DMS 273 (cell line): ENCODE measurements at regions not wholly inside any gene's neighbourhood (a gene's known extent, or its start where the extent isn't known, plus 50 kb on each side); places are given as distances from the start of the nearest gene placed in this dataset.
"Not testable (repeated sequence)": the region's sequence is repeated elsewhere in the genome, so short reads cannot be mapped to it uniquely, and the experiment has no call there.

Experiments used
- DNase-seq: peaks from one replicate; lab custom pipeline; 2025; ENCODE audit not compliant: unreplicated experiment; lab: John Stamatoyannopoulos, UW

- no peak for DNase-seq
Measured at GRCh38 chr18:71130351-71130750, 841.5 kb downstream of the SOCS6 start.

DNA sequence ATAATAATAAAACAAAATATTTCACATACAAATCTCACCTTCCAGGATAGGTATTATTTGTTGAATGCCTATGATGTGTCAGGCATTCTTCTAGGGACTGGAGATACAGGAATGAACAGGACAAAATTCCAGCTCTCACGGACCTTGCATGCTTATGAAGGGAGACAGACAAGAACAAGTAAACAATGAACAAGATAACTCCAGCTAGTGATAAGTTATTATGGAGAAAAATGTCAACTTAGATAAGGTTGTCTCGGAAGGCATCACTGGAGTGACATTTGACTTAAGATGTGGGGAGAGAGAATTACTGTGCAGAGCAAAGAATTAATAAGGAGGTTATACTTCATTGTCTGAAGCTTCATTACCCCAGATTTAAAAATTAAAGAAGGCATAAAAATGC, 836.7 kb downstream of the SOCS6 start:
- no peak for DNase-seq

- DNase-seq, result no peak
Measured at GRCh38 chr18:71116535-71116934, 827.7 kb downstream of the SOCS6 start.

- DNase-seq, result no peak
Measured at GRCh38 chr18:71115261-71115660, 826.4 kb downstream of the SOCS6 start.

GRCh38 chr18:71114550-71115210, 825.8 kb downstream of the SOCS6 start:
- no peak for DNase-seq

- DNase-seq, result no peak
Measured at GRCh38 chr18:71107244-71107643, 818.4 kb downstream of the SOCS6 start.

- no peak for DNase-seq
Measured at GRCh38 chr18:71106701-71107100, 817.9 kb downstream of the SOCS6 start.

DNA sequence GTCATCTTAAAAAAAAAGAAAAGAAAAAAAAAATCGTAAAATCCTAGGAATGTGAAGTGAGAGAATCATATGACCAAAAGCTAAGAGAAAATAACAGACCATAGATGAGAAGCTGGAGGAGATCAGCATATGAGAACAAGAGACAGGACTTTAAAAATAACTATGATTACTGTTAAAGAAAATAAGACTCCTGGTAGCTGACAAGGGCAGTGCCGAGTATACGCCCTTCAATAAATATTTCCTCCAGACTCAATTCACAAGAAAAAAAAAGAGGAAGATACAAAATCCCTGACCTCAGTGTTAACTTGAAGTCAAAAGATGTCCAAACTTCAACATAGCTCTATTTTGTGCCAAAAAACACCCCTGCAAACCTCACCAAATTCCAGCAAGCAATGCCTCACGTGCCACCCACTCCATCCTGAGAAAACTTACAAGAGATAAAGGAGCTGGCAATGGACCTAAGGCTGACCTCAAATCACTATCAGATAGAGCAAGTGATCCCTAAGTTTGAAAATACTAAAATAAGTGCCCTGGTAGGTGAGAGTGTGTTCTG, 817.2 kb downstream of the SOCS6 start:
- no peak for DNase-seq

GRCh38 chr18:71105078-71105819, 816.4 kb downstream of the SOCS6 start:
- no peak for DNase-seq

DNA sequence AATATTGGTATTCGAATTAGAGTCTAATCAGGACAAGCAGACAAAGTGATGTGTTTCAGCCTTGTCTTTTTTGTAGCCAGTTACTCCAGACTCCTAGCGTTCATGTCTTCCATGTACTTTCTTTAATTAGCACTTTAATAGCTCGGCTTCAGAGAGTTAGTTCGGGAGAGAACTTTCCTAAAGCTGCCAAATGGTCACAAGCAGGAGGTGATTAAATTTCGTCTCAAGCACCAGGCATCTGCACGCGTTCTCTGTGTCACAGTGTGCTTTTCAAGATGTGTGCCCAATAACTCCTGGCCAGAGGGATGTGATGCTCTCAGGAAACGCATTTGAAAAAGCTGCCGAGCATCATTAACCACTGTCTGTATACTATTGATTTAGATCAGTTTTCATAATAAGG, 790.8 kb downstream of the SOCS6 start:
- no peak for DNase-seq

- DNase-seq, result no peak
Measured at GRCh38 chr18:71077451-71077850, 788.6 kb downstream of the SOCS6 start.

- DNase-seq, result no peak
Measured at GRCh38 chr18:71075147-71075546, 786.3 kb downstream of the SOCS6 start.

- DNase-seq, result no peak
Measured at GRCh38 chr18:71068338-71068737, 779.5 kb downstream of the SOCS6 start.

- no peak for DNase-seq
Measured at GRCh38 chr18:71049893-71050292, 761.0 kb downstream of the SOCS6 start.

- no peak for DNase-seq
Measured at GRCh38 chr18:71047882-71048281, 759.0 kb downstream of the SOCS6 start.

- no peak for DNase-seq
Measured at GRCh38 chr18:71045331-71046065, 756.7 kb downstream of the SOCS6 start.

DNA sequence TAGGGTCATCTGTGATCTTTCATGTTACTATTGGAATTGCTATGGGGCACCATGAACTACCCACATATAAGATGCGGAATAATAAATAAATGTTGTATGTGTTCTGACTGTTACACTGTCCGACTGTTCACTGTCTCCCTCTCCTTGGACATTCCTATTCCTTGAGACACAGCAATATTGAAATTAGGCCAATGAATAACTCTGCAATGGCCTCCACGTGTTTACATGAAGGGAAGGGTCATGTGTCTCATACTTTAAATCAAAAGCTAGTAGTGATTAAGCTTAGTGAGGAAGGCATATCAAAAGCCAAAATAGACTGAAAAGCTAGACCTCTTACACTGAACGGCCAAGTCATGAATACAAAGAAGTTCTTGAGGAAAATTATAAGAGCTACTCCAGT, 751.3 kb downstream of the SOCS6 start:
- no peak for DNase-seq

DNA sequence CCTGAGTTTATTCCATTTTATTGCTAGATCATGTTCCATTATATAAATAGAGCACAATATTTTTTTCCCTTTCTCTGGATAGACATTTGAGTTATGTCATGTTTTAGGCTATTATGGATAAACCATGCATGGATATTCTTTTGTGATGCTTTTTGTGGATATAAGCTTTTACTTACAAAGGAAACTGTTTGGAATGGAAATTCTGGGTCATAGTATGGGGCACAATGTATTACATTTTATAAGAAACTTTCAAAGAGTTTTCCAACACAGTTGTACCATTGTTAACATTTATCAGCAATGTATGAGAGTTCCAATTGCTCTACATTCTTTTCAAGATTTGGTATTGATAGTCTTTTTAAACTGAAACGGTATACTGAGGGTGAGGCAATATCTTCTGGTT, 749.4 kb downstream of the SOCS6 start:
- no peak for DNase-seq

DNA sequence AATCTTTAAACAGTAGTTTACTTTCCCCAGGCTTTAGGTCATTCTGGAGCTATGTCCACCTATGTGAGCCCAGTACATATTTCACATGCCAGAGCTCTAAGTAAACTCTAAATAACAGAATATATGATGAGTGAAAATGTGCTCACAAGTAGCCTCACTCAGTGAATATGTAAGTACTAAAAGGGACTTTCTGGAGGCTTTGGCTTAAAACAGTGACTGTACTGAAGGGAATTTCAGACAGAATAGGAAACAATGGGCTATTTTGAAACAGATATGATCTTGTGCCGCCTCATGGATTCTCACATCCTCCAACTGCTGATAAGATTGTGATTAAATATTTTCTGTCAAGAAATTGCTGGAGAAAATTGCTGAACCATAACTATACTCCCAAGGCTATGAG, 747.9 kb downstream of the SOCS6 start:
- DNase-seq, result no peak

- not testable (repeated sequence) for DNase-seq
Measured at GRCh38 chr18:71031296-71032191, 742.7 kb downstream of the SOCS6 start.

DNA sequence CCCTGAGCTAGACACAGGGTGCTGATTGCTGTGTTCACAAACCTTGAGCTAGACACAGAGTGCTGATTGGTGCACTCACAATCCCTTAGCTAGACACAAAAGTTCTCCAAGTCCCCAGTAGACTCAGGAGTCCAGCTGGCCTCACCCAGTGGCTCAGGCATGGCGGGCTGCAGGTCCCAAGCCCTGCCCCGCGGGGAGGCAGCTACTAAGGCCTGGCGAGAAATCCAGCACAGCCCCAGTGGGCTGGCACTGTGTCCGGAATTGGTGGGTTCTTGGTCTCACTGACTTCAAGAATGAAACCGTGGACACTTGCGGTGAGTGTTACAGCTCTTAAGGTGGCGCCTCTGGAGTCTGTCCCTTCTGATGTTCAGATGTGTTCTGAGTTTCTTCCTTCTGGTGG, 741.2 kb downstream of the SOCS6 start:
- DNase-seq, result not testable (repeated sequence)
